ENCODE measurements at regions not wholly inside any gene's neighbourhood (a gene's known extent, or its start where the extent isn't known, plus 50 kb on each side); places are given as distances from the start of the nearest gene placed in this dataset.

DNA sequence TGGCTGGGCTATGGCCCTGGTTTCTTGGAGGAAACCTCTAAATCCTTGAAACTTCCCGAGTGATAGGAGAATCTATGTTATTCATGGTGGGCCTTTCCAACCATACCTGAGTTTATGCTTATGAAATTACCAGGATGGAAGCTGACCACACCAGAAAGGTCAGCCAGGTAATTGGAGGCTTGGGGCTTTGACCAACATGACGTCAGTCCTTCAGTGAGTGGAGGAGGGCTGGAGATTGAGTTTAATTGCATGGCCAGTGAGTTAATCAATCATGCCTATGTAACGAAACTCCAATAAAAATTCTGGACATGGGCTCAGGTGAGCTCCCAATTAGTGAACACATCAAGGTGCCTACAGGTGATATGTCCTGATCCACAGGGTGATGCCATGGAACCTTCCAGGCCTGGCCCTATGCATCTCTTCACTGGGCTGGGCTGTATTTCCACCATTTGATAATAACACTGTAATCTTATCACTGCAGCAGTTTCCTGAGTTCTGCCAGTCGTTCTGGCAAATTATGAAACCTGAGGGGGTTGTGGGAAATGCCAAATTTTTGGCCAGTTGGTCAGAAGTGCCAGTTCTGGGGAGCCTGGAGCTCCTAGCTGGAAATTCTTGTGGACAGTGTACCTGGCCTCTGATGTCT is 106.5 kb downstream of the CDH26 start:
- DNase-seq: no peak

DNA sequence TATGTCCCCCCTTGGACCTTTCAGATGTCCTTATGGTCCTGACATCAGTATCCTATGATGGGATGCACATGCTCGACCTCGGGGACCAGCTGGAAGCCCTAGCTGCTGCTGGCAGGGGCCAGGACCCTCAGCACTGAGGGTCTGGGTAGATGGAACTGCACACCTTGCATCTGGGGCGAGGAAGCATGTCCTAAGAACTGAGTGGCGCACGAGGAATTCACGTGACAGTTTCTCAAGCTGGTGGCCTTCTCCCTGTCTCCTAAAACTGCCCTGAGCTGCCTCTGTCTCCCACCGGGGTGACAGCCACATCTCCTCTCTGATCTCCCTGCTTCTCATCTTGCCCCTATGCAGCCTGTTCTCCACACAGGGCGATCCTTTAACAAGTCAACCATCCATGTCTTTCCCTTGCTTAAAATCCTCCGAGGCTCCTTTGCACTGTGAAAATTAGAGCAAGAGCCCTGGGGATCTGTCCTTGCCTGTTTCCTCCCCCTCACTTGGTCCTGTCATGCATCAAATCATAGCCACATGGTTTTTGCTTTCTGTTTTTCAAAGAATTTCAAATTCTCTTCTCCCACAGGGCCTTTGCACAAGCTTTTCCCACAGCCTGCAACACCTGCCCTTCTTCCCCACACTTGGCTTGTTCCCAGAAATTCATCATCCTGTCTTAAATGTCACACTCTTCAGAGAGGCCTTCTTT is 107.7 kb downstream of the CDH26 start:
- no peak for DNase-seq

DNA sequence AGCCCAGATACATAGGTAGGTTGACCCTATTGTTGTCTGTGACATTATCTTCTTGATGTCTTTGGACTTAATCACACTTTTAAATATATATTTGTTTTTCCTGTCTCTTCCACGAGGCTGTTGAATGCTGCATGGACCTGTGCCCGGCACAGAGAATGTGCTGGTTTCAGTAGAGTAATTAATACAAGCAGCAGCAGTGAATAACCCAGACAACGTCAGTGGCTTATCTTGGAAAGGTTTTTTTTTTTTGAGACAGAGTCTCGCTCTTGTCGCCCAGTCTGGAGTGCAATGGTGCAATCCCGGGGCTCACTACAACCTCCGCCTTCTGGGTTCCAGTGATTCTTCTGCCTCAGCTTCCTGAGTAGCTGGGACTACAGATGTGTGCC is 108.2 kb downstream of the CDH26 start:
- no peak for DNase-seq

DNA sequence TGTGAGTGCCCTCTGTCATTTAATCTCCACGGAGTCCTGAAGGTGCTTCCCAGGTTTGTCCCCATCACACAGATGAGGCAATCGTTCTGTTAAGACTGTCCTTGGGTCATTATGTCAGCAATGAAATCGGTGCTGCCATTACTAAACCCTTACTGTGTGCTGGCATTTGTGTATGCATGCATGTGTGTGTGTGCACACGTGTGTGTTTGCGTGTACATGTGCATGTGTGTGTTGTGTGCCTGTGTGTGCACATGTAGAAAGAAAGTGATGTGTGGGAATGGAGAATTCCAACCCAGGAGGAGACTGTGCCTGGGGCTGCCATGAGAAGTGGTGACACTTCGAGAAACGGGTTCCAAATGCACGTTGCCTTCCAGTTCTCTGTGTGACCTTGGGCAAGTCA is 110.3 kb downstream of the CDH26 start:
- DNase-seq: no peak

DNA sequence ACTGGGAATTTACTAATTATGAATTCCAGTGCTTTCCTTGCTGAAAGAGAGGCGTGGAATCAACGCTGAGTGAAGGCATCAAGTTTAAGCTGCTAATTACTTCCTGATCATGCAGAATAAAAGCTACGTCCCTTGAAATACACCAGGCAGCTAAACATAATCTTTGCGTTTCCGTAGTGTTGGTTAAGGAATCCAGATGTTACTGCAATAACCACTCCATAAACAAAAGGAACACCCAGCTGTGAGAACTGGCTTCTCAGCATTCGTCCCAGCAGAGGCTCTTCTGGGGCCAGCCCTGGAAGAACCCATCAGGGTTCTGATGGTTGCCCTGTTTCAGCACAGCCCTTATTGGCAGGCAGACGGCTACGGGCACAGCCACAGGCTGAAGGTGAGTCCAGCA is 111.4 kb downstream of the CDH26 start:
- no peak for DNase-seq

DNA sequence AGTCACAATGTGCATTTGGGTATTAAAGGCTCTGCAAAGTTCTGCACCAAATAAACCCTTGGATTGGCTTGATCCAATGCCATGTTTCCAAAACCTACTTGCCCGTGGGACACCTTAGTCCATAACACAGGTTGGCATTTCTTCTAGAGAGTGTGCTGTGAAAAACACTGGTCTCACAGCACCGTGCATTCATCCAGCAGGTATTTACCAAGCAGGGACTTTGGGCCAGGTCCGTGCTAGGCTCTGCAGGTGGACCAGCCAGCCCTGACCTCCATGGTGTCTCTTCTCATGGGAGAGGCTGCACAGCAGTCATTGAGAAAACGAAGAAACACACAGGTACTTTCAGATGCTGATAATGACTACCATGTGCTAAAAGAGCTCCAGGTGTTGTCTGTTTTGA is 112.6 kb downstream of the CDH26 start:
- DNase-seq: no peak

DNA sequence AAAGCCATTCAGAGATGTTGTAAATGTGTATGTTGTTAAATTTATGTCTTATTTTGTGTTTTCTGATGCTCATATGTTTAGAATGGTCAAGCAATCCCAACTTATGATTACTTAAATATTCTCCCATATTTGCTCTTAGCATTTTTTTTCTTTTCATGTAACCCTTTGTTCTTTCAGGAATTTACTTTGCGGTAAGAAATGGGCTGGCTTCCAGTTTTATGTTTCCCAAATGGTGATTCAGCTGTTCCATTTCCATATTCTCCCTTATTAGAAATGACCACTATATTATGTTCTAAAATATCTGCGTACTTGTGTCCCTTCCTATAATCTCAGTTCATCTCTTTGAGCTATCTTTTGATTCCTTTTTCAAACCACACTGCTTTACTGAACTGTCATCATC is 113.7 kb downstream of the CDH26 start:
- DNase-seq: no peak

DNA sequence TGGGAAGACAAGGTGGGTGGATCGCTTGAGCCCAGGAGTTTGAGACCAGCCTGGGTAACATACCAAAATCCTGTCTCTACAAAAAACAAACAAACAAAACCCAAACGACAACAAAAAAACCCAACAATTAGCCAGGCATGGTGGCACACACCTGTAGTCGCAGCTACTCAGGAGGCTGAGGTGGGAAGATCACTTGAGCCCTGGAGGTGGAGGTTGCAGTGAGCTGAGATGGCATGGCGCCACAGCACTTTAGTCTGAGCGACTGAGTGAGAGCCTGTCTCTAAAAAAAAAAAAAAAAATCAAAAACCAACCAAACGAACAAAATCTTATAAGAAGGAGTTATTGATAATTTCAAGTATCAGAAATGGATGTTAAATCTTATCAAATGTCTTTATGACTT is 114.9 kb downstream of the CDH26 start:
- no peak for DNase-seq

DNA sequence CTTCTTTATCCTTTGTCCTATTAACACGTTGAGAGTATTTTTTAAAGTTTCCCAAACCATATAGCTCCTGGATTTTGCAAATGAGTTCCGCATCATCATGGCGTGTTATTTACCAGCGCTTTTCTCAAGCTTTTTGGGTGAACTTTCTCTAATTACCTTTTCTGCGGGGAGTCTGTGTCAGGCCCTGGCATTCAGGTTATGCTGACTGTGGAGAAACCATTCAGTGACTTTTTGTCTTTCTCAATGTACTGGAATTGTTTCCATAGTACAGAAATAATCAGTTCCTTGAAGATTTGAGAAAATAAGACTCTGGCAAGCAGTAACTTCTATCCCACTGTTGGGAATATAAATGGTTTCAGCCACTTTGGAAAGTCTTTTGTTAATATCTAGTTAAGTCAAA is 115.3 kb downstream of the CDH26 start:
- no peak for DNase-seq

DNA sequence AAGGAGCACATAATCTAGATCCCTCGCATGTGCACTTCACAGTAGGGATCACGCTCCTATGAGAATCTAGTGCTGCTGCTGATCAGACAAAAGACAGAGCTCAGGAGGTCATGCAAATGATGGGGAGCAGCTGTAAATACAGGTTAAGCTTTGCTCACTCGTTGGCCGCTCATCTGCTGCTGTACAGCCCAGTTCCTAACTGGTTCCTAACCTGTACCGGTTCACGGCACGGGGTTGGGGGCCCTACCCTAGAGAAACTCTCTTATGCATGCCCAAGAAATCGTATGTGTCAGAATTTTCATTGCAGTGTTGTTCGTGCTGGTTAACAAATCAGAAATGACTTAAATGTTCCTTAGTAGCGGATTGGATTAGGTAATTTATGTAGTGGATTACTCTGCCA is 116.1 kb downstream of the CDH26 start:
- DNase-seq: no peak

DNA sequence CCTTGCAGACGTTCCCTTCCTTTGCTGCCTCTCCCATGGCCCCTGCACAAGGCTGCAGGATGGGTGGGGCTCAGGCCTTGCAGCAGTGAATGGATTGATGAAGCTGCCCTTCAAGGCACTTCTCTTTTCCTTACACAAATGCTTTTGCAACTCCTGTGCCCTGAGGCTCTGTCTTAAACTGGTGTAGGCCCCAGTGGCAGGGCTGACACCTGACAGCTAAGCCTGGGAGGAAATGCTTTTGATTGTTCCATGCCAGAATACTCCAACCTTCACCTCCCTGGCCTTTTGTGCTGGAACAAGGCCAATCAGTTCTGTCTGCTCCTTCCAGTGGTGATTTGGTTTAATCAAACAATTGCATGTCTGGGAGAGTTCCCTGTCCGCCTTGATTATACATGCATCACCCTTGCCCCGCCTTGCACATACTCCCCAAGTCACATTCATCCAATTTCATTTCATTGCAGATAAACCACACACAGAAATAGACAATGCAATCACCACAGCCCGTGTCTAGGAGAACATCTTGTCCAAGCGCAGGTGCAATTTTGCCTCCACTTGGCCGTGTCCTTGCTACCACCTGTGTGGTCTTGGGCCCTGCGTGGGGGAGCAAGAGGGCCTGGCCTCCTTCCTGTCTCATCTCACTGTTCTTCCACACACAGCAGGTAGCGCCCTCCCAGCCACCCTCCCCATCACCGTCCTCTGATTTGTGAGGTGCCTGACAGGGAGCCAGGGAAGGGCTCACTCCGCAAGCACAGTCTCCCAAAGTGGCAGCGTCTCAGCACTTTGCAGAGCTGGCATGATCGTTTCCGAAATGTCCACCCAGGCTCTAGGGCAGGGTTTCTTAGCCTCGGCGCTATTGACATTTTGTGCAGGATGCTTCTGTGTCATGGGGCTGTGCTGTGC is 120.4 kb downstream of the CDH26 start:
- DNase-seq: no peak

DNA sequence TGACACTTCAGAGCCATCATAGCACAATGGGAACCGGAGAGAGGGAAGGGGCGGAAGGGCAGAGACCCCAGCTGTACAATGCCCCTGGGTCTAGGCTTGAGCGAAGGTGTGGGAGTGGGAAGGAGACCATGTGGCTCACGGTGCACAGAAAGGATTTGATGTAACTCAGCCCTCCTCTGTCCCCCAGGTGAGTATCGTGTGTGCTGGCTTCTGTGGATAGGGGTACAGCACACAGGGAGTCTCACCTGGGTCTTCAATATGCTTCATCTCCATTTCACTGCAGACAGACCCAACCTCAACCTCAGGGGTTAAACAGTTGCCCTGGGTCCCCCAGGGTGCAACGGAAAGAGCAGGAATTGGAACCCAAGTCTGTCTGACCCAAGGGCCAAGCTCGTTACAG is 122.2 kb downstream of the CDH26 start:
- no peak for DNase-seq

DNA sequence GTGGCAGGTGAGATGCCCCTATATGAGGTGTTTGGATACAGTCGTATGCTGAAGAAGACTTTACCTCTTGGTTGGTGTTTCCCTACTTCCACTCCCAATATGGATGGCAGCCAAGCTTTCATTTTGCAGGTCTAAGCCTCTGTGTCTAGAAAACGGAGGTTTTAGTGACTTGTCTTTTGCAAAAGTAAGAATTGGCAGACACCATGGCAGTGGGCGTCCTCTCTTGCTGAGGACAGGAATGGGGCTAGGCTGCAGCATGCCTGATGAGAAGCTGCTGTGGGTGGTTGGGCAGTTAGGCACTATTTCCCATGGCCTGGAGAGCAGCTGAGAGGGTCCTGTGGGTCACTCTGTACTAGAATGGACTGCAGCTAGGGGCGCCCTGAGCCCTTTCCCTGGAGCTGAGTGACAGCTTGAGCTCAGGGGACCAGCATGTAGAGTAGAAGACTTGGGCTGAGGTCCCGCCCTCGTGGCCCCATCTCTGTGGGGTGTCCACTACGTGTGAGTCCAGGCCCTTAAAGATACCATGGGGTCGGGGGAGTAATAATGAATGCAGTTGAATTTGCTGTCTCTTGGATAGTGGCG is 127.4 kb downstream of the CDH26 start:
- no peak for DNase-seq

DNA sequence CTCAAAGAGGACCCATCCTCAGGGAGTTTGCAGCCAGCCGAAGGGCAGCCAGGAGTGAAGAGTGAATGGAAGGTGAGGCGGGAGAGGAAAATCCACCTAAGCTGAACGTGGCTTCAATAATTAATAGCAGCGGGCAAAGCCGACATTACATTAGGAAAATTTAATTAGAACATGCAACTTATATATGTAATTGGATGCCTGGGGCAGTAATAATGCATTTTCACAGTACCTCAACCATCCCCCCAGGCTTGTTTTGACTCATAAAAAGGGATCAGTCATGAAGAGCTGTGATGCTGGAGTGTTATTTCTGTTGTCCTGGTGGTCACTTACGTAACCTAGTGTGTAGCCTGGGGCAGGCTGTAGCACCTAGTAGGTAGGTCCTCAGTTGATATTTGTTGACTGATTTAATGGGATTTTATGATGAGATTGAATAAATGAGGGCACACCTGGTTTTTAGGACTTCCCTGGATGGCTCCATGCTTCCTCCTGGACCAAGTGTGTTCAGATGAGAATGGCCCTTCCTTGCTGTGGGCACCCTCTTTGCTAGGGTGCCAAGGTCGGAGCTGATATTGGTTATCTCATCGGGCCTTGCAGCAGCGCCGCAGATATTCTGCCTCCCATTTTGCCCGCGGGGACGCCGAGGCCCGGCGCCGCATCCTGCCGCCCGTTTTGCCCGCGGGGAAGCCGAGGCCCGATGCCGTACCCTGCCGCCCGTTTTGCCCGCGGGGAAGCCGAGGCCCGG is 128.8 kb downstream of the CDH26 start:
- DNase-seq: no peak

DNA sequence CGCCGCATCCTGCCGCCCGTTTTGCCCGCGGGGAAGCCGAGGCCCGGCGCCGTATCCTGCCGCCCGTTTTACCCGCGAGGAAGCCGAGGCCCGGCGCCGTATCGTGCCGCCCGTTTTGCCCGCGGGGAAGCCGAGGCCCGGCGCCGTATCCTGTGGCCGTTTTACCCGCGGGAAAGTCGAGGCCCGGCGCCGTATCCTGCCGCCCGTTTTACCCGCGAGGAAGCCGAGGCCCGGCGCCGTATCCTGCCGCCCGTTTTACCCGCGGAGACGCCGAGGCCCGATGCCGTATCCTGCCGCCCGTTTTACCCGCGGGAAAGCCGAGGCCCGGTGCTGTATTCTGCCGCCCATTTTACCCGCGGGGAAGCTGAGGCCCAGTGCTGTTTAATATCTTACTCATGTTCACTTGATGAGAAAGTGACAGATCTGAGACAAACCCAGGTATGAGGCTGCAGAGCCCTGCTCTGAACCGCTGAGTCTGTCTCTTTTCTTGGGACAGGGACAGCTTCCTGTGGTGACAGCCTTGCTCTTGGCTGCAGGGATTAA is 129.4 kb downstream of the CDH26 start:
- DNase-seq: no peak

DNA sequence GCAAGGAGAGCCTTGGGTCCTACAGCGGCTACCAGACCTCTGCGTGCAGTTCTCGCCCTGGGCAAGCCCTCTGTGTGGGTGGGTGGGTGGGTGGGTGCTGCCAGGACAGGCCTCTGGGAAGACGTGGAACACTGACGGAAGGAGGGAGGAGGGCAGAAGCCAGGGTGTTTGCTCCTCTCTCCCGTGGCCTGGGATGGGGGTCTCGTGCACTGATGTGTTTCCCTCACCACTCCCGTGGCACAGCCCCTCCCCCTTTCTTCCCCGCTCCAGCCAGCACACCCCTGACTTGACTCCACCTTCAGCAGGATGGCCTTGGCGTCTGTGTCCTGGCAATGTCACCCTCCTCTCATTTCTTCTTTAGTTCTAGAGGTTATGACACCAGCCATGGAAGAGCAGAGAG is 130.0 kb downstream of the CDH26 start:
- no peak for DNase-seq

DNA sequence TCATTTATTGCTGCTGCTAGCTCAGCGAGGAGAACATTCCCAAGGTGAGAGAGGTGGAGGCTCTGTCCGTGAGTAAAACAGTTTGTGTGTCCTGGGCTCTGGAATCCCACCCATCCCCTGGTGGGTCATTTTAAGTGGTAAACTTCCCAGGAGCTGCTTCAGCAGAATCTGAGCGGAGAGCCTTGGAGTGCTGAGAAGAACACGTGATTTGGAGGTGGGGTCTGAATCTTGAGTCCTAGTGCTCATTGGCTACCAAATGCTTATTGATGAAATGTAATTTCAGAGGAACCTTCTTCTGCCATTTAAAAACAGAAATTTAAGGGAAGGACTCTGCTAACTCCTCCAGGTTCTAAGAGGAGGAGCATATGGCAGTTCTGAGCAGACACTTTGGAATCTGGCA is 132.4 kb downstream of the CDH26 start:
- DNase-seq: no peak

DNA sequence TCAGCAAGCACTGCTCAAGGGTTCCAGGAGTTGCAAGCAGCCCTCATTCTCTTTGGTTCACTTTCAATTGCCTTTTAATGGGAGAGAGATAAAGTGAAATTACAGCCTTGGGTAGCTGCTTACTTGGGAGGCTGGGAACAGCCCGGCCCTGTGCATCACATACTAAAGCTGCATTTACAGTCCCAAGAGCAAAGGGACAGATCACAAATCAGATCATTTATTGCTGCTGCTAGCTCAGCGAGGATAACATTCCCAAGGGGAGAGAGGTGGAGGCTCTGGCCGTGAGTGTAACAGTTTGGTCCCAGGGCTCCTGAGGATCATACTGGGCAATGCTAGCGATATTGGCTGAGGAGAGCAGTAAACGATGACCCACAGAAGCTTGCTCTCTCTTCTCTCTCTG is 133.1 kb downstream of the CDH26 start:
- DNase-seq: no peak

DNA sequence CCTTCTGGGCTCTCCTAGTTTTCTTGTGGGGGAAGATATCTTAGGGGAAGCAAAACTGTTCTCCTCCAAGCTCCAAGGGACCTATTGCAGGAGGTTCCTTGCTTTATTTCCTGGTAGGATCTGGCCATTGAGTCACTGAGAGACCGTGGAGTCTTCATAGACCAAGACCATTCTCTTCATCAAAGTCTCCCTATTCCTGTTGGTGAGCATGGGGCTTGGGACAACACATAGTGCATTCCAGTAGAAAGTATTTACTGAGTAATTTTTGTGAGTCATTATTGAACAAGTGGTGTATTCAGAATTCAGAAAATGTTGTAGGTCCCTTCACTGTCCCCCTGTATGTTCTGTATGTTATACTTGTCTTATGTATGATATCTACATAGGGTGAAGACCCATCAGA is 133.6 kb downstream of the CDH26 start:
- DNase-seq: no peak

DNA sequence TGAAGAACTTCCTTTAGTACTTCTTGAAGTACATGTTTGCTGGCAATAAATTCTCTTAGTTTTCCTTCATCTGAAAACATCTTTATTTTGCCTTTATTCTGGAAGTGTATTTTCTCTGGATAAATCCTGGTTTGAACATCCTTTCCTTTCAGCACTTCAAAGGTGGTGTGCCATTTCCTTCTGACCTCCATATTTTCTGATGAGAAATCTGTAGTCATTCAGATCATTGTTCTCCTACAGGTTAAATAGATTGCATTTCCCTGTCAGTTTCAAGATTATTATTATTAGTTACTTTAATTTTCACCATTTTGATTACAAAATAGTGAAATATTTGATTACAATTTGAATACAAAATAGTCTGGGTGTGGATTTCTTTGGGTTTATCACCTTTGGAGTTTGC is 134.5 kb downstream of the CDH26 start:
- no peak for DNase-seq

DNA sequence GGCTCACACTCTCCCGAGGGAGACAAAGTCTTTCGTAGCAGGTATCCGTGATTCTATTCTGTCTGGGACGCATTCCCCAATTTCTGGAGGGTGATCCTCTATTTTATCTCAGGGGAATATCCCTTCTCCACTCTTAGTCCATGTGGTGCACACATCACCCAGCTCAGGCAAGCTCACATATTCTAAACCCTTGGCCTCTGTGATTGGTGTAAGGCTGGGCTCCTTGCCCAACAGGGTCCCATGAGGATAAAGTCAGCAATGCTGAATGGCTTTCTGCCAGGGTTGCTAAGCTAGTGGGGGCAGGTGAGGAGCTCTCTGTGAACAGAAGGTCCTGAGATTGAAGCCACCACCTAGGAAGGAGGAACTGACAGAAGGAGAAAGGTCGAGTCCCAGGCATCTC is 137.2 kb downstream of the CDH26 start:
- no peak for DNase-seq

DNA sequence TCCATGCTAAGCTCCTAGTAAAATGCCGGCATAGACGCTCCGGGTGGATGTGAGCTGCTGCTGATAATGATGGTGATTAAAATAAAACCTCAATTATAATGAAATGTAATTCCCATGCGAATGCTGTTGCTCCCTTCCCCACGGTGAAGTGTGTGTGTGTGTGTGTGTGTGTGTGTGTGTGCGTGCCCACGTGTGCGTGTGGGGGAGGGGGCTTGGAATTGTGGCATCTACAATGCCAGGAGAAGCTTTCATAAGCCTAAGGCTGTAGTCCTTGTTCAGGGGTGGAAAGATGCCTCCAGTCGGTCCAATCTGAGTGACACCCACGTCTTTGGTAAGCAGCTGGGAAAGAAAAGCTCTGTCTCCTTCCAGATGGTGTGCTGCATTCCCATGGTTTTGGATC is 137.9 kb downstream of the CDH26 start:
- DNase-seq: no peak

DNA sequence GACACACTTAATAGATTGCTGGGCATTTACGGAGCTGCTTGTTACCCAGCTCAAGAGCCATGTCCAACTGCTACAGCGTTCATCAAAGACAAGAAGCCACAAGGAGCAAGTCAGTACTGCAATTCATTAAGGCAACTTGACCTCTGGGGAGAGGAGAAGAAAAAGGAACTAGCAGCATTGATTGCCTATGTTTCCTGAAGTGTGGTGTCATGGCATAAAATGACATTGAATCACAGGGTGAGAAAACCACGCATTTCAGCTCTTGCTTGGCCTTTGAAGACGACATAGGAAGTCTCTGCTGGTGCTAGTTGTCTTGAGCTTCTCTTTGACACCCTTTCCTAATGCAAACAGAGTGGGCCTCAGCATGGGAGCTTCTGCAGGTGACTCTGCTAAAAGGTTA is 139.1 kb downstream of the CDH26 start:
- no peak for DNase-seq
